Vagina (tissue), 2 donors: ENCODE measurements at regions not wholly inside any gene's neighbourhood (a gene's known extent, or its start where the extent isn't known, plus 50 kb on each side); places are given as distances from the start of the nearest gene placed in this dataset.

ENCODE experiments used
- CTCF ChIP-seq, 3 experiments: fragments of 450-650 bp in 2 of 3; fragments of 200-600 bp in 1 of 3; sonication (generic) in 1 of 3; IDR thresholded peaks; one replicate each; pipeline ENCODE4 v1.5.1; 2017 to 2019; ENCODE audit warnings: antibody characterized with exemption in 3 of 3, mild to moderate bottlenecking in 2 of 3, moderate library complexity in 2 of 3
- POLR2A ChIP-seq, 2 donors: fragments of 450-650 bp; IDR thresholded peaks; one replicate each; pipeline ENCODE4 v1.6.1; 2017; ENCODE audit warnings: antibody characterized with exemption in 2 of 2, mild to moderate bottlenecking in 2 of 2, moderate library complexity in 2 of 2
- POLR2AphosphoS5 ChIP-seq, 2 donors: sonication (generic); formaldehyde crosslinking; IDR thresholded peaks; one replicate each; pipeline ENCODE4 v1.9.0; 2017; ENCODE audit warnings: antibody characterized with exemption in 2 of 2, mild to moderate bottlenecking in 2 of 2, low read depth in 1 of 2; ENCODE audit not compliant: insufficient read depth in 1 of 2

- TF ChIP-seq POLR2A (IDR thresholded peaks at IDR 0.05) = no peak
- no peak for TF ChIP-seq CTCF (IDR thresholded peaks at IDR 0.05)
- TF ChIP-seq POLR2AphosphoS5 (IDR thresholded peaks at IDR 0.05; ENCODE audit: insufficient read depth in 1 of 2, low read depth in 1 of 2) = no peak
Observed at GRCh38 chr1:184908506-184908905, 65.8 kb downstream of the NIBAN1 start.
